ENCODE measurements at regions not wholly inside any gene's neighbourhood (a gene's known extent, or its start where the extent isn't known, plus 50 kb on each side); places are given as distances from the start of the nearest gene placed in this dataset.

- TF ChIP-seq CTCF (IDR thresholded peaks at IDR 0.05; ENCODE audit: control extremely low read depth, extremely low read depth, low read depth, missing control alignments): no peak
- ChIA-PET CTCF (no interaction called here), POLR2A (no interaction called here)
- no peak for DNase-seq (ENCODE audit: extremely low spot score)
Observed at GRCh38 chr2:83331810-83332209, 1127.3 kb downstream of the SUCLG1 start.

- no peak for DNase-seq (ENCODE audit: extremely low spot score)
- ChIA-PET POLR2A (no interaction called here), CTCF (no interaction called here)
- TF ChIP-seq CTCF (IDR thresholded peaks at IDR 0.05; ENCODE audit: control extremely low read depth, extremely low read depth, low read depth, missing control alignments): no peak
Observed at GRCh38 chr2:83323038-83323437, 1136.0 kb downstream of the SUCLG1 start.

GRCh38 chr2:83320053-83320452 is 1139.0 kb downstream of the SUCLG1 start:
- no peak for TF ChIP-seq CTCF (IDR thresholded peaks at IDR 0.05; ENCODE audit: control extremely low read depth, extremely low read depth, low read depth, missing control alignments)
- POLR2A ChIA-PET: no interaction called here
- CTCF ChIA-PET: no interaction called here
- no peak for DNase-seq (ENCODE audit: extremely low spot score)

- ChIA-PET CTCF (no interaction called here), POLR2A (no interaction called here)
- no peak for TF ChIP-seq CTCF (IDR thresholded peaks at IDR 0.05; ENCODE audit: control extremely low read depth, extremely low read depth, low read depth, missing control alignments)
- no peak for DNase-seq (ENCODE audit: extremely low spot score)
Observed at GRCh38 chr2:83305758-83306378, 1153.2 kb downstream of the SUCLG1 start.

- TF ChIP-seq CTCF (IDR thresholded peaks at IDR 0.05; ENCODE audit: control extremely low read depth, extremely low read depth, low read depth, missing control alignments): no peak
- no peak for DNase-seq (ENCODE audit: extremely low spot score)
- ChIA-PET POLR2A (no interaction called here), CTCF (no interaction called here)
Observed at GRCh38 chr2:83291083-83291482, 1168.0 kb downstream of the SUCLG1 start.

- TF ChIP-seq CTCF (IDR thresholded peaks at IDR 0.05; ENCODE audit: control extremely low read depth, extremely low read depth, low read depth, missing control alignments): no peak
- ChIA-PET CTCF (no interaction called here), POLR2A (no interaction called here)
- DNase-seq (ENCODE audit: extremely low spot score): no peak
Observed at GRCh38 chr2:83282841-83283240, 1176.2 kb downstream of the SUCLG1 start.
